ENCODE measurements at regions not wholly inside any gene's neighbourhood (a gene's known extent, or its start where the extent isn't known, plus 50 kb on each side); places are given as distances from the start of the nearest gene placed in this dataset.
A peak's percentile ranks its signal among the peaks of the same experiment; 100 is the strongest.

DNA sequence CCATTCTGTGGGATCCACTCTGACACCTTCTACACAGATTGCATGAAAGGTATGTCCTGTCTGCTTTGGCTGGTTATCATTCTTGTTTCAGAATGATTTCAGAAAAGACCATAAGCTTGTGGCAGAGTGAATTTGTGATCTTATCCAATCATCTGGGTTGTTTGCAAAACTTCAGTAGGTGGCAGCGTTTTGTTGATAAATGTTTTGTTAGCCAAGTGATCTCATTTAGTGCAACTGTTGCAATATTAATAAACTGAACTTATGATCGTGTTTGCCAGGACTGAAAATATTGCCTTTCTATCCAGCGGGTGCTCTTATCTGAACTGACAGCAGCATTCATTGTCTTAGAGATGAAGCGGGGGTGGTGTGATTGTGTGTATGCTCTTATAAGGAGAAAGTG is 613.2 kb upstream of the NOX3 start:
- CTCF ChIA-PET, result interaction anchor here (0.6 to 1.7 kb wide), 2 partner anchors 24 to 749 kb away, joined by 3 to 5 read pairs; no protein-coding TSS in a partner anchor
- Mint-ChIP-seq H3K27me3 (ENCODE audit: low read depth) (no peaks in the 10 kb centered on the region), H3K4me3 (no peak overlapping the region), H3K27ac (no peak overlapping the region), H3K4me1 (ENCODE audit: low read depth) (no peaks in the 10 kb centered on the region), H3K36me3 (ENCODE audit: low read depth) (no peaks in the 10 kb centered on the region), H3K9me3 (no peaks in the 10 kb centered on the region)
- intact Hi-C loops (cut with micrococcal nuclease), result loop anchor here (10.0 kb wide), 1 partner anchor 956 kb away; no protein-coding TSS in a partner anchor
- no peak for DNase-seq

DNA sequence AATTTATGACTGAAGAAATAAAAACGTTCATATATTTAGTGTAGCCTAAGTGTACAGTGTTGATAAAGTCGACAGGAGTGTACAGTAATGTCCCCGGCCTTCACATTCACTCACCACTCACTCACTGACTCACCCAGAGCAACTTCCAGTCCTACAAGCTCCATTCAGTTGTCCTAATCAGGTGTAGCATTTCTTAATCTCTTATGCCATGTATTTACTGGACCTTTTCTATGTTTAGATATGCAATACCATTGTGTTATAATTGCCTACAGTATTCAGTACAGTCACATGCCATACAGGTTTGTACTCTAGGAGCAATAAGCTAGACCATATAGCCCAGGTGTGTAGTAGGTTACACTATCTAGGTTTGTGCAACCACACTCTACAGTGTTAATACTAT is 610.2 kb upstream of the NOX3 start:
- CTCF ChIA-PET, result no interaction called here
- H3K27me3 Mint-ChIP-seq (ENCODE audit: low read depth), result no peaks in the 10 kb centered on the region
- intact Hi-C loops (cut with micrococcal nuclease), result loop anchor here (10.0 kb wide), 1 partner anchor 959 kb away; no protein-coding TSS in a partner anchor
- no peaks in the 10 kb centered on the region for H3K4me1 Mint-ChIP-seq (ENCODE audit: low read depth)
- H3K36me3 Mint-ChIP-seq (ENCODE audit: low read depth), result no peaks in the 10 kb centered on the region
- no peak for DNase-seq
- no peaks in the 10 kb centered on the region for H3K9me3 Mint-ChIP-seq
- H3K27ac Mint-ChIP-seq, result no peak overlapping the region
- H3K4me3 Mint-ChIP-seq, result no peak overlapping the region

DNA sequence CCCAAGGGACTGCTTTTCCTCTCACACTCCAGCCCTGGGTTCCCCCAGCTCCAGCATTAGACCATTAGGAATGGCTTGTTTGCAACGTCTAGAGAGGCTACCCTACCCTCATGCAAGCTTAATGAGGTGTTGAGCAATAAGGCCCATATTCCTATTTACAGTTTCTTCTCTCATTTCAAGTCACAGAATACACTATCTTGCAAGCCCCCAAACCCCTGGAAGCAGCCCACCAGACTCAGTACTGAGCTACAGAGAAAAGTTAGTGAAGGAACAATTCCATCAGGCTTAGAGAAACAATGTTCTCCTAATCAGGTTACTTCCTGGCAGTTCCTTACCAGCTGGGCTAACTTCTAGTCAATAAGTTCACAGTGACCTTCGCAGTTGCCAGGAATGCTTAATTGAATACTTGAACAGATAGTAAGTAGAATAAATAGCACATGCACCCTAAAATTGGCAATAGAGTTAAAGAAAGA is 606.5 kb upstream of the NOX3 start:
- no peak for DNase-seq
- intact Hi-C loops (cut with micrococcal nuclease), result loop anchor here (10.0 kb wide), 1 partner anchor 963 kb away; no protein-coding TSS in a partner anchor
- CTCF ChIA-PET, result no interaction called here
- Mint-ChIP-seq H3K4me3 (no peak overlapping the region), H3K4me1 (ENCODE audit: low read depth) (peaks cover 13% of the 10 kb centered on the region), H3K9me3 (no peaks in the 10 kb centered on the region), H3K27me3 (ENCODE audit: low read depth) (no peaks in the 10 kb centered on the region), H3K27ac (no peak overlapping the region), H3K36me3 (ENCODE audit: low read depth) (no peaks in the 10 kb centered on the region)

DNA sequence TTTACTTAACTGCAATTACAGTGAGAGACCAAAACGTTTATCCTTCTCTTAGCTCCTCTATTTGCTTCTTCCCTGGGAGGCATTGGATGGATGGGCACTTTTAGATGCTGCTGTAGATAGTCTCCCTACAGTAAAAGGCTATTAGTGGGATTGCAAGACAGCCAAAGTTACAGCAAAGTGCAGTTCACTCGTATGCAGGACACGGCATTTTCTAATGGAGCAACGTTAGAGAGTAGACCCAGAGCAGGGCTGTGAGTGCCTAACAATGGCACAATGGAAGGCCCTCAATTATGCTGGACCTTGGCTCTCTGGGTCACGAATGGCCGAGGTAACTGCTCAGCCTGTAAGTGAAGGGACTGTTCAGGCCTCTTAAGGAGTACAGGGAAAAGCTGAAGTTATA is 605.8 kb upstream of the NOX3 start:
- intact Hi-C loops (cut with micrococcal nuclease), result loop anchor here (10.0 kb wide), 1 partner anchor 963 kb away; no protein-coding TSS in a partner anchor
- no peaks in the 10 kb centered on the region for H3K27me3 Mint-ChIP-seq (ENCODE audit: low read depth)
- no peaks in the 10 kb centered on the region for H3K36me3 Mint-ChIP-seq (ENCODE audit: low read depth)
- CTCF ChIA-PET, result no interaction called here
- peaks cover 13% of the 10 kb centered on the region for H3K4me1 Mint-ChIP-seq (ENCODE audit: low read depth)
- peaks cover 3% of the 10 kb centered on the region for H3K9me3 Mint-ChIP-seq
- H3K4me3 Mint-ChIP-seq, result no peak overlapping the region
- DNase-seq, result no peak
- H3K27ac Mint-ChIP-seq, result no peak overlapping the region

DNA sequence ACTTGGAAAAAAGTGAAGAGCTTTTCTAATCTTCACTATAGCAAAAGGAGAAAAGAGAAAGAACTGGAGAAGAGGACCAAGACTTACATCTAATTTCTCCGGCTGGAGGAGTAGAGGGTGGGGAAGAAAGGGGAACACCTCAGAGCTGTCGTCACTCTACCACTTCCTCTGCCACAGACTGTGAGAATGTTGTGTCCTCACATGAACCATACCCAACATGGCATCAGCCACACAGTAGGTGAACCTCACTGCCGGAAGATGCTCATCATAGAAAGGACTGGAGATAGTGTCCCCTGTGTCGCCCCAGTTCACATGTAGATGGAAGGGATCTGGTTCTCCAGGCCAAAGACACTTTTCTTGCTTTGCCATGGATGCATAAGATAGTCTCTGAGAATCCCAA is 604.4 kb upstream of the NOX3 start:
- peaks cover 6% of the 10 kb centered on the region for H3K9me3 Mint-ChIP-seq
- CTCF ChIA-PET, result no interaction called here
- peak; percentile 48 for DNase-seq
- H3K4me3 Mint-ChIP-seq, result peak overlapping the region; percentile 4
- peaks cover 13% of the 10 kb centered on the region for H3K4me1 Mint-ChIP-seq (ENCODE audit: low read depth)
- no peaks in the 10 kb centered on the region for H3K27me3 Mint-ChIP-seq (ENCODE audit: low read depth)
- H3K27ac Mint-ChIP-seq, result no peak overlapping the region
- intact Hi-C loops (cut with micrococcal nuclease), result loop anchor here (10.0 kb wide), 1 partner anchor 965 kb away; no protein-coding TSS in a partner anchor
- H3K36me3 Mint-ChIP-seq (ENCODE audit: low read depth), result no peaks in the 10 kb centered on the region

DNA sequence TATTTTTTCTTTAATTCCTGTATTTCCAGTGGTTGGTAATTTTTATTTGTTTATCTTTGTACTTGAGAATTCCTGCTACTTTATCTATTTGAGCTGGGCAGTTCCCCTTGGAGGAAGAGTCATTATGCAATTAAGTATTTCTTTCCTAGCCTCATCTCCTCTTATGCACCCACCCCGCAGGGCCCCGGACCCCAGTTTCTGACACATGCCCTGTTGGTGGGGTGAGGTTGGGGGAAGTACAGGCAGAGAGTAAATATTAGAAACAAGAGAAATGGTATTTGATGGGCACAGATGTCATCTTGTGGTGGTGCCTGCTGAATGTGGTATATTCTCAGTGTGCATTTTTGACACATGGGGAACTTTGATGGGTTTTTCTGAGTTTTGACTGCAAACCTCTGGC is 602.7 kb upstream of the NOX3 start:
- intact Hi-C loops (cut with micrococcal nuclease), result no loop called here
- DNase-seq, result no peak
- Mint-ChIP-seq H3K9me3 (peaks cover 6% of the 10 kb centered on the region), H3K27me3 (ENCODE audit: low read depth) (no peaks in the 10 kb centered on the region), H3K27ac (no peak overlapping the region), H3K4me1 (ENCODE audit: low read depth) (peaks cover 13% of the 10 kb centered on the region), H3K4me3 (no peak overlapping the region), H3K36me3 (ENCODE audit: low read depth) (no peaks in the 10 kb centered on the region)
- CTCF ChIA-PET, result no interaction called here

DNA sequence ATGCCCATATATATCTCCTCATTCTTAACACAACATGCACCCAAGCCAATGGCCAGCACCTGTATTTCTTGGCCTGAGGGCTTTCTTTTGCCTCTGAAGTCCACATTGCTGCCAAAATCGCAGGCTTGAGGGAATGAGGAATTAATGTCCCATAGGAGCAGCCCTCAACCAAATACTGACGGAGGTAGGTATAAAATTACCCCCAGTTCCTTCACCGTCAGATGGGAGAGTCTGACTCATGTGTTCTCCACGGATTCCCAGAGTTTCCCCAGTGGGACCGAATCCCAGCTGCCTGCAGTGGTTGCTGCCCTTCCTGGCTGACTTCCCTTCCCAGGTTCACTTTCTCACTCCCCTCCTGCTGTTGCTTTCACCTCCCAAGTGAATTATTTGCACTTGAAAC is 602.2 kb upstream of the NOX3 start:
- intact Hi-C loops (cut with micrococcal nuclease), result no loop called here
- no peak for DNase-seq
- peaks cover 13% of the 10 kb centered on the region for H3K4me1 Mint-ChIP-seq (ENCODE audit: low read depth)
- peaks cover 6% of the 10 kb centered on the region for H3K9me3 Mint-ChIP-seq
- CTCF ChIA-PET, result interaction anchor here (0.6 kb wide), 1 partner anchor 767 kb away, joined by 3 read pairs; no protein-coding TSS in a partner anchor
- H3K27ac Mint-ChIP-seq, result no peak overlapping the region
- no peaks in the 10 kb centered on the region for H3K36me3 Mint-ChIP-seq (ENCODE audit: low read depth)
- no peak overlapping the region for H3K4me3 Mint-ChIP-seq
- no peaks in the 10 kb centered on the region for H3K27me3 Mint-ChIP-seq (ENCODE audit: low read depth)

DNA sequence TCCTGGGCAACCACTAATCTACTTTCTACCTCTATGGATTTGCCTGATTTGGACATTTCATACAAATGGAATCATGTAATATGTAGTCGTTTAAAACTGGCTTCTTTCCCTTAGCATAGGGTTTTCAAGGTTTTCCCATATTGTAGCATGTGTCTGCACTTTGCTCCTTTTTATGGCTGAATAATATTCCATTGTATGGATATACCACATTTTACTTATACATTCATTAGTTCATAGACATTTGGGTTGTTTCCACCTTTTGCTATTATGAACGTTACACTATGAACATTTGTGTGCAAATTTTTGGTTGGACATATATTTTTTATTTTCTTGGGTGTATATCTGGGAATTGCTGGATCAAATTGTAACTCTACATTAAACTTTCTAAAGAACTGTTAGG is 600.4 kb upstream of the NOX3 start:
- DNase-seq, result no peak
- no peak overlapping the region for H3K4me3 Mint-ChIP-seq
- H3K4me1 Mint-ChIP-seq (ENCODE audit: low read depth), result peaks cover 13% of the 10 kb centered on the region
- H3K9me3 Mint-ChIP-seq, result peaks cover 6% of the 10 kb centered on the region
- CTCF ChIA-PET, result no interaction called here
- intact Hi-C loops (cut with micrococcal nuclease), result no loop called here
- H3K36me3 Mint-ChIP-seq (ENCODE audit: low read depth), result no peaks in the 10 kb centered on the region
- no peaks in the 10 kb centered on the region for H3K27me3 Mint-ChIP-seq (ENCODE audit: low read depth)
- no peak overlapping the region for H3K27ac Mint-ChIP-seq

DNA sequence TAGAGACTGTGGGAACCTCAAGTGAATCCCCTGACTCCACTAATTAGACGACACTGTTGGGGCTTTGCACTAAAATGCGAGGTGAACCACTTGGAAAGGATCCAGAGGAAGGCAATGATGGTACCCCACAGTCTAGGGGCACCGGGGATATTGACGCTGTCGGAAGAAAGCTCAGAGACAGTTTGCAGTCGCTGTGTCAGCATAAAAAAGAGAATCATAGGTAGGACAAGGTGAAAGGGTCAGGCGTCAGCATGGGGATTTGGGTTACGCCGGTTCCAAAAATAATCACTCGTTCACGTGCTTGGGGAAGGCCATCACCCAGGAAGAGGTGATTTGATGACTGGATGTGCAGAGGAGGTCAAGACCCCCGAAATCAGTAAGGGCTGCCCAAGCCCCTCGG is 598.0 kb upstream of the NOX3 start:
- no peak overlapping the region for H3K27ac Mint-ChIP-seq
- H3K36me3 Mint-ChIP-seq (ENCODE audit: low read depth), result peaks cover 2% of the 10 kb centered on the region
- peaks cover 6% of the 10 kb centered on the region for H3K9me3 Mint-ChIP-seq
- no peak for DNase-seq
- H3K4me3 Mint-ChIP-seq, result no peak overlapping the region
- intact Hi-C loops (cut with micrococcal nuclease), result no loop called here
- CTCF ChIA-PET, result no interaction called here
- no peaks in the 10 kb centered on the region for H3K4me1 Mint-ChIP-seq (ENCODE audit: low read depth)
- H3K27me3 Mint-ChIP-seq (ENCODE audit: low read depth), result no peaks in the 10 kb centered on the region

DNA sequence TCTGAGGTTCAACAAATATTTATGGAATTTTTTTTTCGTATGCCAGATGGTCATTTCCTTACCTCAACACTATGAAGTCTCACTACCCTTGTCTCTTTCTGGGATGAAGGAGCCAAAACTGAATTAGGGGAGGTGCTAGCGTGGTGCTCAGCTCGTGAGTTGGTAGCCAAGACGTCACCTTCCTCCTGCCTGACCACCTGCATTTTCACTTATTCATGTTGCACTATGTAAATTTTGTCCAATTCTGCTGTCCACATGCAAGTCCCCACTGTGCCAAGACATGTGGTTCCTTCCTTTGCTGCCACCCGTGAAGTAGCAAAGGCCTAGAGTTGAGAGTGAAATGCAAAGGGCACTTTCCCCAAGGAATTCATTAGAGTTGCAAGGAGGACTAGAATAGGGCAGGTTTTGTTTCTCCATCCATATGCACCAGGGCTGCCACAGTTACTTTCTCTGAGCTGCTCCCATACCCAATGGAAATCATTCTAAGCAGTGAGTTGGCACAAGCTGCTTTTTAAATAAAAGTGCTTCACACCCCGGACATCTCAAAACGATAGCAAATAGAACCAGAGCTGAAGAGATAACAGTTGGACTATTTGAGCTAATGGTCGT is 591.3 kb upstream of the NOX3 start:
- Mint-ChIP-seq H3K4me3 (no peak overlapping the region), H3K4me1 (ENCODE audit: low read depth) (no peaks in the 10 kb centered on the region), H3K9me3 (no peaks in the 10 kb centered on the region), H3K36me3 (ENCODE audit: low read depth) (peaks cover 2% of the 10 kb centered on the region), H3K27me3 (ENCODE audit: low read depth) (no peaks in the 10 kb centered on the region), H3K27ac (no peak overlapping the region)
- CTCF ChIA-PET, result no interaction called here
- intact Hi-C loops (cut with micrococcal nuclease), result no loop called here
- no peak for DNase-seq

DNA sequence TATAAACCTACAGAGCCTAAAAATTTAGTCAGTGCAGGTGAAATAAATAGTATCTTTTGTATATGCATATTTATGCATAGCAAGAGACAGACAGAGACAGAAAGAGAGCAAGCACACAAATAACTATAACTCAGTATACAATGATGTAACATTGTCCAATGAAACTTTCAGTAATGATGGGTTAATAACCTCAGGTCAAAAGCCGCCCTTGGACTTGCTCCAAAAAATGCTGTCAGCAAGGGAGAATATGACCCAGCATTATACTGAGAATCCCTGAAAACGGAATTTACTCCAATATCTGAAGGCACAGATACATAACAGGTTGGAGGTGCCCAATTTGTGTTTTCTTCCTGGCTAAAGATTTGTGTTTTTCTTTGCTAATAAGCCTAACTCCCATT is 590.6 kb upstream of the NOX3 start:
- Mint-ChIP-seq H3K9me3 (no peaks in the 10 kb centered on the region), H3K27ac (no peak overlapping the region), H3K36me3 (ENCODE audit: low read depth) (peaks cover 2% of the 10 kb centered on the region), H3K27me3 (ENCODE audit: low read depth) (no peaks in the 10 kb centered on the region), H3K4me1 (ENCODE audit: low read depth) (no peaks in the 10 kb centered on the region), H3K4me3 (no peak overlapping the region)
- DNase-seq, result no peak
- CTCF ChIA-PET, result no interaction called here
- intact Hi-C loops (cut with micrococcal nuclease), result no loop called here

DNA sequence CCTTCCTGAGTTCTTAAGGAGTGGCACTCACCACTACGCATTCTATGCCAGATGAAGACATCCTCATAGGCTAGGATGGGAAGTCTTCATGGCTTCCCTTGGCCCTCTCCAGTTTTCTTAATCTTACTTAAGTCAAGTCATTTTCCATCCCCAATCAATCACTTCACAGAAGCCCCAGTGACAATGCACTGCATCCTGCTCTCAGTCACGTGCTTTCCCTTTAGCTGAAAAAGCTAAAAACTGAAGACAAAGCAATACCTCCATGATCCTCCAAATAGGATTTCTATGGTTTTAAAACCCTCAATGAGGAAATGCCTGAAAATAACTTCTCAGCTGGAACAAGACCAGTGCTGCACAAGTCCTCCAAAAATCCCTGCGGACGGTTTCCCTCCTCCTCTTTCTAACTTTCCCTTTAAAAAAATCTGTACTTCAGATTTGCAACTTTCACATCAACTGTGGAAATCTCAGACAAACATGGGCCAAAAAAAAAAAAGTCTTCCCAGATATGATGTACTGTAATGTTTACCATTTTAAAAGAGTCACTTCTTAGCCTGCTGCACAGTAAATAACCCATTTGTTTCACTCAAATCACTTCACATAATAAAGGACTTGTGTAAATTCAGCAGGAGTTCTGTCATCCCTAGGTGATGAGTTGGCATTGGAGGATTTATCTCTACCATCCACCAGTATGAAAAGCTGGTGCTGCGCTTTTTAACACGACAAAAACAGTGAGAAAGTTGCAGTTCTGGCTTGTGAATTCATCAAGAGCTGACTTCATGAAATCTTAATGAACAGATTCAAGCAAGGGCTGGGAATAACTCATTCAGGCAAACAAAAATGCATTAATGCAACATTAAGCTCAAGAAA is 590.0 kb upstream of the NOX3 start:
- H3K9me3 Mint-ChIP-seq, result no peaks in the 10 kb centered on the region
- H3K36me3 Mint-ChIP-seq (ENCODE audit: low read depth), result peaks cover 2% of the 10 kb centered on the region
- intact Hi-C loops (cut with micrococcal nuclease), result no loop called here
- CTCF ChIA-PET, result no interaction called here
- no peak overlapping the region for H3K4me3 Mint-ChIP-seq
- DNase-seq, result no peak
- H3K27ac Mint-ChIP-seq, result no peak overlapping the region
- H3K4me1 Mint-ChIP-seq (ENCODE audit: low read depth), result no peaks in the 10 kb centered on the region
- H3K27me3 Mint-ChIP-seq (ENCODE audit: low read depth), result no peaks in the 10 kb centered on the region

DNA sequence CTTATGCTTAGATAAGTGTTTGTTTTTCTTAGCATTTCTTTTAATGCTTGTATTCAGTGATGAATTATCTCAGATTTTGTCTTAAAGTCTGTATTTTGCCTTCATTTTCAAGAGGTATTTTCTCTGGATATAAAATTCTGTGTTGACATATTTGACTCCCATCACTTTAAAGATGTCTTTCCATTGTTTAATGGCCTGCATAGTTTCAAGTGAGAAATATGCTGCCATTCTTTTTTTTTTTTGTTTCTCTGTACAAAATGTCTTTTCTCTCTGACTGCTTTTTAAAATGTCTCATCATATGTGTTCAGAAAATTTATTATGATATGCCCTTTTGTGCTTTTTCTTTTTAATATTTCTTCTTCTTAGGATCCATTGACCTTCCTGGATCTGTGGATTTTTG is 578.0 kb upstream of the NOX3 start:
- Mint-ChIP-seq H3K27me3 (ENCODE audit: low read depth) (no peaks in the 10 kb centered on the region), H3K4me1 (ENCODE audit: low read depth) (peaks cover 13% of the 10 kb centered on the region), H3K27ac (no peak overlapping the region), H3K4me3 (no peak overlapping the region), H3K9me3 (peaks cover 11% of the 10 kb centered on the region), H3K36me3 (ENCODE audit: low read depth) (no peaks in the 10 kb centered on the region)
- no peak for DNase-seq
- intact Hi-C loops (cut with micrococcal nuclease), result no loop called here
- CTCF ChIA-PET, result no interaction called here

All from activated naive CD4-positive, alpha-beta T cell treated with anti-CD3 and anti-CD28 coated beads for 36 hours (primary cell).